MG63 (cell line): ENCODE measurements at regions not wholly inside any gene's neighbourhood (a gene's known extent, or its start where the extent isn't known, plus 50 kb on each side); places are given as distances from the start of the nearest gene placed in this dataset.

Experiments used
- DNase-seq: peaks from one replicate; pipeline ENCODE4 v3.0.0-alpha.2; 2020
- H3K27me3 ChIP-seq: fragments of 250-450 bp; sonication (Bioruptor Pico); 2 replicates; pipeline ENCODE4 v1.5.1; 2020; ENCODE audit warnings: mild to moderate bottlenecking, moderate library complexity
- H3K36me3 ChIP-seq: fragments of 250-450 bp; sonication (Bioruptor Pico); 2 replicates; pipeline ENCODE4 v1.5.1; 2020; ENCODE audit warnings: mild to moderate bottlenecking, moderate library complexity
- H3K4me3 ChIP-seq: fragments of 250-450 bp; sonication (Bioruptor Pico); 2 replicates; pipeline ENCODE4 v1.5.1; 2020; ENCODE audit warnings: mild to moderate bottlenecking, moderate library complexity
- H3K9me3 ChIP-seq: fragments of 250-450 bp; sonication (Bioruptor Pico); 2 replicates; pipeline ENCODE4 v1.5.1; 2020; ENCODE audit warnings: mild to moderate bottlenecking, moderate library complexity

- Histone ChIP-seq H3K36me3 (no peaks in the 10 kb centered on the region), H3K4me3 (no peak overlapping the region), H3K27me3 (no peaks in the 10 kb centered on the region), H3K9me3 (peaks cover 4% of the 10 kb centered on the region; the same call in 1 of the 2 replicates)
- no peak for DNase-seq
Observed at GRCh38 chr21:28804089-28804670, 188.5 kb downstream of the LTN1 start.

- H3K36me3 ChIP-seq = no peaks in the 10 kb centered on the region
- DNase-seq = no peak
- H3K9me3 ChIP-seq = peaks cover 4% of the 10 kb centered on the region; the same call in 1 of the 2 replicates
Observed at GRCh38 chr21:28801906-28802305, 190.8 kb downstream of the LTN1 start.

GRCh38 chr21:28799926-28800325, 192.8 kb downstream of the LTN1 start:
- no peak overlapping the region for H3K4me3 ChIP-seq
- H3K27me3 ChIP-seq = no peaks in the 10 kb centered on the region
- no peaks in the 10 kb centered on the region for H3K36me3 ChIP-seq
- H3K9me3 ChIP-seq = no peaks in the 10 kb centered on the region
- DNase-seq = no peak

More at GRCh38 chr21:28801906-28802305, 190.8 kb downstream of the LTN1 start:
- Histone ChIP-seq H3K27me3 (no peaks in the 10 kb centered on the region), H3K4me3 (no peak overlapping the region)

- no peaks in the 10 kb centered on the region for H3K9me3 ChIP-seq
- H3K4me3 ChIP-seq = no peak overlapping the region
- DNase-seq = no peak
- no peaks in the 10 kb centered on the region for H3K36me3 ChIP-seq
- H3K27me3 ChIP-seq = no peaks in the 10 kb centered on the region
Observed at GRCh38 chr21:28798798-28799197, 193.9 kb downstream of the LTN1 start.

GRCh38 chr21:28795251-28795650, 197.4 kb downstream of the LTN1 start:
- Histone ChIP-seq H3K27me3 (no peaks in the 10 kb centered on the region), H3K4me3 (no peak overlapping the region), H3K36me3 (no peaks in the 10 kb centered on the region), H3K9me3 (no peaks in the 10 kb centered on the region)
- no peak for DNase-seq

- no peak for DNase-seq
Observed at GRCh38 chr21:28794371-28794851, 198.3 kb downstream of the LTN1 start.

GRCh38 chr21:28793043-28793442, 199.6 kb downstream of the LTN1 start:
- H3K36me3 ChIP-seq = no peaks in the 10 kb centered on the region
- DNase-seq = no peak
- no peak overlapping the region for H3K4me3 ChIP-seq
- H3K27me3 ChIP-seq = no peaks in the 10 kb centered on the region
- H3K9me3 ChIP-seq = no peaks in the 10 kb centered on the region

More at GRCh38 chr21:28794371-28794851, 198.3 kb downstream of the LTN1 start:
- no peaks in the 10 kb centered on the region for H3K9me3 ChIP-seq
- H3K4me3 ChIP-seq = no peak overlapping the region
- H3K36me3 ChIP-seq = no peaks in the 10 kb centered on the region
- no peaks in the 10 kb centered on the region for H3K27me3 ChIP-seq

- H3K9me3 ChIP-seq = no peaks in the 10 kb centered on the region
- no peak for DNase-seq
- no peaks in the 10 kb centered on the region for H3K27me3 ChIP-seq
- H3K36me3 ChIP-seq = no peaks in the 10 kb centered on the region
- no peak overlapping the region for H3K4me3 ChIP-seq
Observed at GRCh38 chr21:28791595-28792282, 200.9 kb downstream of the LTN1 start.

- no peaks in the 10 kb centered on the region for H3K9me3 ChIP-seq
- no peak for DNase-seq
Observed at GRCh38 chr21:28790335-28790734, 202.3 kb downstream of the LTN1 start.

GRCh38 chr21:28789523-28789922, 203.2 kb downstream of the LTN1 start:
- Histone ChIP-seq H3K36me3 (no peaks in the 10 kb centered on the region), H3K9me3 (no peaks in the 10 kb centered on the region), H3K27me3 (no peaks in the 10 kb centered on the region), H3K4me3 (no peak overlapping the region)
- no peak for DNase-seq

More at GRCh38 chr21:28790335-28790734, 202.3 kb downstream of the LTN1 start:
- H3K27me3 ChIP-seq = no peaks in the 10 kb centered on the region
- H3K4me3 ChIP-seq = no peak overlapping the region
- H3K36me3 ChIP-seq = no peaks in the 10 kb centered on the region

GRCh38 chr21:28788030-28788429, 204.6 kb downstream of the LTN1 start:
- Histone ChIP-seq H3K4me3 (no peak overlapping the region), H3K36me3 (no peaks in the 10 kb centered on the region), H3K9me3 (no peaks in the 10 kb centered on the region), H3K27me3 (no peaks in the 10 kb centered on the region)
- no peak for DNase-seq

GRCh38 chr21:28783641-28784185, 209.0 kb downstream of the LTN1 start:
- no peak for DNase-seq
- Histone ChIP-seq H3K4me3 (no peak overlapping the region), H3K9me3 (no peaks in the 10 kb centered on the region), H3K27me3 (no peaks in the 10 kb centered on the region), H3K36me3 (no peaks in the 10 kb centered on the region)

GRCh38 chr21:28781602-28782276, 210.9 kb downstream of the LTN1 start:
- Histone ChIP-seq H3K27me3 (no peaks in the 10 kb centered on the region), H3K4me3 (no peak overlapping the region), H3K9me3 (no peaks in the 10 kb centered on the region), H3K36me3 (no peaks in the 10 kb centered on the region)
- DNase-seq = no peak

GRCh38 chr21:28779914-28780313, 212.8 kb downstream of the LTN1 start:
- Histone ChIP-seq H3K27me3 (no peaks in the 10 kb centered on the region), H3K4me3 (no peak overlapping the region), H3K36me3 (no peaks in the 10 kb centered on the region), H3K9me3 (no peaks in the 10 kb centered on the region)
- DNase-seq = no peak

- Histone ChIP-seq H3K27me3 (no peaks in the 10 kb centered on the region), H3K36me3 (no peaks in the 10 kb centered on the region), H3K4me3 (no peak overlapping the region), H3K9me3 (no peaks in the 10 kb centered on the region)
- DNase-seq = no peak
Observed at GRCh38 chr21:28776251-28776650, 216.4 kb downstream of the LTN1 start.

GRCh38 chr21:28775071-28775470, 217.6 kb downstream of the LTN1 start:
- H3K27me3 ChIP-seq = no peaks in the 10 kb centered on the region
- H3K4me3 ChIP-seq = no peak overlapping the region
- no peak for DNase-seq
- H3K9me3 ChIP-seq = no peaks in the 10 kb centered on the region
- H3K36me3 ChIP-seq = no peaks in the 10 kb centered on the region

GRCh38 chr21:28773036-28773435, 219.6 kb downstream of the LTN1 start:
- H3K9me3 ChIP-seq = no peaks in the 10 kb centered on the region
- no peaks in the 10 kb centered on the region for H3K27me3 ChIP-seq
- no peak for DNase-seq
- no peak overlapping the region for H3K4me3 ChIP-seq
- H3K36me3 ChIP-seq = no peaks in the 10 kb centered on the region
